ENCODE measurements at regions not wholly inside any gene's neighbourhood (a gene's known extent, or its start where the extent isn't known, plus 50 kb on each side); places are given as distances from the start of the nearest gene placed in this dataset.

DNA sequence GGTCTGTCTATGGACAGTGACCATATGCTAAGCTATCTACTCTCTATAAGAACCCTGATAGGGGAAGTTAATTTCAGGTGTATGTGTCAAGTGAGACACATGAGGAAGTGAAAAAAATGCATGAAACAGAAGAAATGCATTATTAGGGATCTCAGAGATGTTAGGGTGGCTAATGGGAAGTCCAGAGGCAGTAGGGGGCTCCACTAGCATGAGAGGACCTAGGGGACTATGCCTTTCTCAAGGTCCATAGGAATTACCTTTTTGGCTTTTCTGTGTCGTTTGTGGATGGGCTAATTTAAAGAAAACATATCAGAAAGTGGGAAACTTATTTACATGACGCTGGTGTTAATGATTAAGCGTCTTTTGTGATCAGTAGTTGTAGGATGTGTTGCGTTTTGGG lies 1653.2 kb downstream of the DPP10 start:
- no peaks in the 10 kb centered on the region for H3K36me3 ChIP-seq (ENCODE audit: control insufficient read depth in 4 of 4, insufficient read depth in 3 of 4, low read depth in 1 of 4, low read length in 3 of 4)

DNA sequence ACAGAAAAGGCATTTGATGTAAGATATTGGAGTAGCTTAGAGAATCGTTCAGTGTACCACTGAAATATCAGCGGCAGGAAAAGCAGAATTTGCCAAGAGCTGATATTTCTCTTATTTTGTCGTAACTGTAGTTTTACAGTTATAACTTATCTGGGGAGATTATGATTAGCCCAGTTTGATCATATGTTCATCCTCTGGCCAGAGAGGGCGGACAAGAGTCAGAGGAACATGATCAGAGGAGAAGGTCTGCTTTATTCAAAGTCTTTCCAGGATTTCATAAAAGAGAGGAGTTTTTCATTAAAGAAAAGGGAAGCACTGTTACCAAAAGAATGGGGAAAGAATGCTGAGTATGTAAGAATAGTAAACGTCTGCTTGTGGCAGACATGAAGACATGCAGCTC lies 1655.6 kb downstream of the DPP10 start:
- WGBS, result 61% methylated on average over 5 of the region's 5 CpGs
- H3K9me3 ChIP-seq (ENCODE audit: control insufficient read depth in 4 of 4, low read length in 3 of 4), result no peaks in the 10 kb centered on the region
- TF ChIP-seq, protein P1, sequence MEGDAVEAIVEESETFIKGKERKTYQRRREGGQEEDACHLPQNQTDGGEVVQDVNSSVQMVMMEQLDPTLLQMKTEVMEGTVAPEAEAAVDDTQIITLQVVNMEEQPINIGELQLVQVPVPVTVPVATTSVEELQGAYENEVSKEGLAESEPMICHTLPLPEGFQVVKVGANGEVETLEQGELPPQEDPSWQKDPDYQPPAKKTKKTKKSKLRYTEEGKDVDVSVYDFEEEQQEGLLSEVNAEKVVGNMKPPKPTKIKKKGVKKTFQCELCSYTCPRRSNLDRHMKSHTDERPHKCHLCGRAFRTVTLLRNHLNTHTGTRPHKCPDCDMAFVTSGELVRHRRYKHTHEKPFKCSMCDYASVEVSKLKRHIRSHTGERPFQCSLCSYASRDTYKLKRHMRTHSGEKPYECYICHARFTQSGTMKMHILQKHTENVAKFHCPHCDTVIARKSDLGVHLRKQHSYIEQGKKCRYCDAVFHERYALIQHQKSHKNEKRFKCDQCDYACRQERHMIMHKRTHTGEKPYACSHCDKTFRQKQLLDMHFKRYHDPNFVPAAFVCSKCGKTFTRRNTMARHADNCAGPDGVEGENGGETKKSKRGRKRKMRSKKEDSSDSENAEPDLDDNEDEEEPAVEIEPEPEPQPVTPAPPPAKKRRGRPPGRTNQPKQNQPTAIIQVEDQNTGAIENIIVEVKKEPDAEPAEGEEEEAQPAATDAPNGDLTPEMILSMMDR (IDR thresholded peaks at IDR 0.05; ENCODE audit: low read depth, low read length, missing input control), result no peak
- TF ChIP-seq, protein P2, sequence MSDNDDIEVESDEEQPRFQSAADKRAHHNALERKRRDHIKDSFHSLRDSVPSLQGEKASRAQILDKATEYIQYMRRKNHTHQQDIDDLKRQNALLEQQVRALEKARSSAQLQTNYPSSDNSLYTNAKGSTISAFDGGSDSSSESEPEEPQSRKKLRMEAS (IDR thresholded peaks at IDR 0.05), result no peak
- TF ChIP-seq GABPA (IDR thresholded peaks at IDR 0.05 in 1 of 2, conservative IDR thresholded peaks at IDR 0.05 in 1 of 2) (no peak), JUND (IDR thresholded peaks at IDR 0.05) (no peak), SP1 (IDR thresholded peaks at IDR 0.05) (no peak), YY1 (IDR thresholded peaks at IDR 0.05) (no peak), NR2F2 (IDR thresholded peaks at IDR 0.05) (no peak)
- TF ChIP-seq, protein P3, sequence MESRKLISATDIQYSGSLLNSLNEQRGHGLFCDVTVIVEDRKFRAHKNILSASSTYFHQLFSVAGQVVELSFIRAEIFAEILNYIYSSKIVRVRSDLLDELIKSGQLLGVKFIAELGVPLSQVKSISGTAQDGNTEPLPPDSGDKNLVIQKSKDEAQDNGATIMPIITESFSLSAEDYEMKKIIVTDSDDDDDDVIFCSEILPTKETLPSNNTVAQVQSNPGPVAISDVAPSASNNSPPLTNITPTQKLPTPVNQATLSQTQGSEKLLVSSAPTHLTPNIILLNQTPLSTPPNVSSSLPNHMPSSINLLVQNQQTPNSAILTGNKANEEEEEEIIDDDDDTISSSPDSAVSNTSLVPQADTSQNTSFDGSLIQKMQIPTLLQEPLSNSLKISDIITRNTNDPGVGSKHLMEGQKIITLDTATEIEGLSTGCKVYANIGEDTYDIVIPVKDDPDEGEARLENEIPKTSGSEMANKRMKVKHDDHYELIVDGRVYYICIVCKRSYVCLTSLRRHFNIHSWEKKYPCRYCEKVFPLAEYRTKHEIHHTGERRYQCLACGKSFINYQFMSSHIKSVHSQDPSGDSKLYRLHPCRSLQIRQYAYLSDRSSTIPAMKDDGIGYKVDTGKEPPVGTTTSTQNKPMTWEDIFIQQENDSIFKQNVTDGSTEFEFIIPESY (IDR thresholded peaks at IDR 0.05), result no peak
- TF ChIP-seq, protein P4, sequence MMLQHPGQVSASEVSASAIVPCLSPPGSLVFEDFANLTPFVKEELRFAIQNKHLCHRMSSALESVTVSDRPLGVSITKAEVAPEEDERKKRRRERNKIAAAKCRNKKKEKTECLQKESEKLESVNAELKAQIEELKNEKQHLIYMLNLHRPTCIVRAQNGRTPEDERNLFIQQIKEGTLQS (IDR thresholded peaks at IDR 0.05), result no peak

More for the DNA sequence above, 1653.2 kb downstream of the DPP10 start:
- Histone ChIP-seq H3K9me3 (ENCODE audit: control insufficient read depth in 4 of 4, low read length in 3 of 4) (no peaks in the 10 kb centered on the region), H3K4me1 (ENCODE audit: control insufficient read depth in 4 of 4, insufficient read depth in 4 of 4, low read length in 3 of 4) (no peaks in the 10 kb centered on the region), H3K9ac (ENCODE audit: low read depth in 1 of 2, low read length in 2 of 2) (no peak overlapping the region), H3K27ac (ENCODE audit: low read depth in 1 of 2, low read length in 2 of 2) (no peak overlapping the region), H3K4me3 (ENCODE audit: low read depth in 1 of 3, low read length in 3 of 3) (no peak overlapping the region), H3K27me3 (ENCODE audit: control insufficient read depth in 4 of 4, insufficient read depth in 4 of 4, low read length in 3 of 4) (no peaks in the 10 kb centered on the region)
- TF ChIP-seq, protein P1 (IDR thresholded peaks at IDR 0.05; ENCODE audit: low read depth, low read length, missing input control), result no peak
- TF ChIP-seq HNF4G (IDR thresholded peaks at IDR 0.05) (no peak), YY1 (IDR thresholded peaks at IDR 0.05) (no peak), GABPA (IDR thresholded peaks at IDR 0.05 in 1 of 2, conservative IDR thresholded peaks at IDR 0.05 in 1 of 2) (no peak), TAF1 (conservative IDR thresholded peaks at IDR 0.05) (no peak), RXRA (IDR thresholded peaks at IDR 0.05) (no peak), NR2F2 (IDR thresholded peaks at IDR 0.05) (no peak), SP1 (IDR thresholded peaks at IDR 0.05) (no peak), JUND (IDR thresholded peaks at IDR 0.05) (no peak), EGR1 (IDR thresholded peaks at IDR 0.05; ENCODE audit: low read depth in 2 of 2) (no peak)
- TF ChIP-seq, protein P2 (IDR thresholded peaks at IDR 0.05), result no peak
- TF ChIP-seq, protein P4 (IDR thresholded peaks at IDR 0.05), result no peak
- TF ChIP-seq, protein P5, sequence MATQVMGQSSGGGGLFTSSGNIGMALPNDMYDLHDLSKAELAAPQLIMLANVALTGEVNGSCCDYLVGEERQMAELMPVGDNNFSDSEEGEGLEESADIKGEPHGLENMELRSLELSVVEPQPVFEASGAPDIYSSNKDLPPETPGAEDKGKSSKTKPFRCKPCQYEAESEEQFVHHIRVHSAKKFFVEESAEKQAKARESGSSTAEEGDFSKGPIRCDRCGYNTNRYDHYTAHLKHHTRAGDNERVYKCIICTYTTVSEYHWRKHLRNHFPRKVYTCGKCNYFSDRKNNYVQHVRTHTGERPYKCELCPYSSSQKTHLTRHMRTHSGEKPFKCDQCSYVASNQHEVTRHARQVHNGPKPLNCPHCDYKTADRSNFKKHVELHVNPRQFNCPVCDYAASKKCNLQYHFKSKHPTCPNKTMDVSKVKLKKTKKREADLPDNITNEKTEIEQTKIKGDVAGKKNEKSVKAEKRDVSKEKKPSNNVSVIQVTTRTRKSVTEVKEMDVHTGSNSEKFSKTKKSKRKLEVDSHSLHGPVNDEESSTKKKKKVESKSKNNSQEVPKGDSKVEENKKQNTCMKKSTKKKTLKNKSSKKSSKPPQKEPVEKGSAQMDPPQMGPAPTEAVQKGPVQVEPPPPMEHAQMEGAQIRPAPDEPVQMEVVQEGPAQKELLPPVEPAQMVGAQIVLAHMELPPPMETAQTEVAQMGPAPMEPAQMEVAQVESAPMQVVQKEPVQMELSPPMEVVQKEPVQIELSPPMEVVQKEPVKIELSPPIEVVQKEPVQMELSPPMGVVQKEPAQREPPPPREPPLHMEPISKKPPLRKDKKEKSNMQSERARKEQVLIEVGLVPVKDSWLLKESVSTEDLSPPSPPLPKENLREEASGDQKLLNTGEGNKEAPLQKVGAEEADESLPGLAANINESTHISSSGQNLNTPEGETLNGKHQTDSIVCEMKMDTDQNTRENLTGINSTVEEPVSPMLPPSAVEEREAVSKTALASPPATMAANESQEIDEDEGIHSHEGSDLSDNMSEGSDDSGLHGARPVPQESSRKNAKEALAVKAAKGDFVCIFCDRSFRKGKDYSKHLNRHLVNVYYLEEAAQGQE (IDR thresholded peaks at IDR 0.05), result no peak
- no peak for DNase-seq (ENCODE audit: low spot score)
- WGBS, result 66% methylated on average over 4 of the region's 4 CpGs

More for the DNA sequence above, 1655.6 kb downstream of the DPP10 start:
- Histone ChIP-seq H3K27ac (ENCODE audit: low read depth in 1 of 2, low read length in 2 of 2) (no peak overlapping the region), H3K9ac (ENCODE audit: low read depth in 1 of 2, low read length in 2 of 2) (no peak overlapping the region), H3K4me1 (ENCODE audit: control insufficient read depth in 4 of 4, insufficient read depth in 4 of 4, low read length in 3 of 4) (no peaks in the 10 kb centered on the region), H3K27me3 (ENCODE audit: control insufficient read depth in 4 of 4, insufficient read depth in 4 of 4, low read length in 3 of 4) (no peaks in the 10 kb centered on the region), H3K36me3 (ENCODE audit: control insufficient read depth in 4 of 4, insufficient read depth in 3 of 4, low read depth in 1 of 4, low read length in 3 of 4) (no peaks in the 10 kb centered on the region), H3K4me3 (ENCODE audit: low read depth in 1 of 3, low read length in 3 of 3) (no peak overlapping the region)
- DNase-seq (ENCODE audit: low spot score), result no peak
